ENCODE measurements at regions not wholly inside any gene's neighbourhood (a gene's known extent, or its start where the extent isn't known, plus 50 kb on each side); places are given as distances from the start of the nearest gene placed in this dataset.
"Not testable (repeated sequence)": the region's sequence is repeated elsewhere in the genome, so short reads cannot be mapped to it uniquely, and the experiment has no call there.

GRCh38 chr13:75993241-75993640 is 357.1 kb downstream of the LMO7 start:
- DNase-seq: no peak

GRCh38 chr13:75986818-75987217 is 350.7 kb downstream of the LMO7 start:
- no peak for DNase-seq

GRCh38 chr13:75985132-75985531 is 349.0 kb downstream of the LMO7 start:
- DNase-seq: no peak

GRCh38 chr13:75978818-75979217 is 342.7 kb downstream of the LMO7 start:
- DNase-seq: no peak

- DNase-seq: no peak
These were observed 332.1 kb downstream of the LMO7 start for GRCh38 chr13:75968103-75968838.

- no peak for DNase-seq
These were observed 327.2 kb downstream of the LMO7 start for GRCh38 chr13:75963302-75963701.

- DNase-seq: no peak
These were observed 325.8 kb downstream of the LMO7 start for GRCh38 chr13:75961911-75962310.

GRCh38 chr13:75960538-75960994 is 324.4 kb downstream of the LMO7 start:
- DNase-seq: no peak

GRCh38 chr13:75959861-75960481 is 323.8 kb downstream of the LMO7 start:
- no peak for DNase-seq

GRCh38 chr13:75953589-75953988 is 317.5 kb downstream of the LMO7 start:
- DNase-seq: not testable (repeated sequence)

GRCh38 chr13:75947448-75947847 is 311.3 kb downstream of the LMO7 start:
- no peak for DNase-seq

GRCh38 chr13:75946536-75947284 is 310.6 kb downstream of the LMO7 start:
- DNase-seq: no peak

GRCh38 chr13:75945841-75946482 is 309.8 kb downstream of the LMO7 start:
- no peak for DNase-seq

- no peak for DNase-seq
These were observed 302.9 kb downstream of the LMO7 start for GRCh38 chr13:75938811-75939560.

- DNase-seq: no peak
These were observed 300.7 kb downstream of the LMO7 start for GRCh38 chr13:75936791-75937190.

GRCh38 chr13:75935805-75936204 is 299.7 kb downstream of the LMO7 start:
- DNase-seq: no peak

- DNase-seq: no peak
These were observed 298.8 kb downstream of the LMO7 start for GRCh38 chr13:75934889-75935288.

GRCh38 chr13:75932636-75933035 is 296.5 kb downstream of the LMO7 start:
- DNase-seq: no peak

GRCh38 chr13:75931116-75931515 is 295.0 kb downstream of the LMO7 start:
- no peak for DNase-seq

GRCh38 chr13:75929076-75929475 is 292.9 kb downstream of the LMO7 start:
- no peak for DNase-seq

- DNase-seq: no peak
These were observed 291.1 kb downstream of the LMO7 start for GRCh38 chr13:75927183-75927669.

GRCh38 chr13:75920536-75920935 is 284.4 kb downstream of the LMO7 start:
- no peak for DNase-seq

All from activated naive CD4-positive, alpha-beta T cell treated with Interleukin-2 at 50 U/mL for 16 hours (primary cell).